ENCODE measurements at regions not wholly inside any gene's neighbourhood (a gene's known extent, or its start where the extent isn't known, plus 50 kb on each side); places are given as distances from the start of the nearest gene placed in this dataset.
A peak's percentile ranks its signal among the peaks of the same experiment; 100 is the strongest.

DNA sequence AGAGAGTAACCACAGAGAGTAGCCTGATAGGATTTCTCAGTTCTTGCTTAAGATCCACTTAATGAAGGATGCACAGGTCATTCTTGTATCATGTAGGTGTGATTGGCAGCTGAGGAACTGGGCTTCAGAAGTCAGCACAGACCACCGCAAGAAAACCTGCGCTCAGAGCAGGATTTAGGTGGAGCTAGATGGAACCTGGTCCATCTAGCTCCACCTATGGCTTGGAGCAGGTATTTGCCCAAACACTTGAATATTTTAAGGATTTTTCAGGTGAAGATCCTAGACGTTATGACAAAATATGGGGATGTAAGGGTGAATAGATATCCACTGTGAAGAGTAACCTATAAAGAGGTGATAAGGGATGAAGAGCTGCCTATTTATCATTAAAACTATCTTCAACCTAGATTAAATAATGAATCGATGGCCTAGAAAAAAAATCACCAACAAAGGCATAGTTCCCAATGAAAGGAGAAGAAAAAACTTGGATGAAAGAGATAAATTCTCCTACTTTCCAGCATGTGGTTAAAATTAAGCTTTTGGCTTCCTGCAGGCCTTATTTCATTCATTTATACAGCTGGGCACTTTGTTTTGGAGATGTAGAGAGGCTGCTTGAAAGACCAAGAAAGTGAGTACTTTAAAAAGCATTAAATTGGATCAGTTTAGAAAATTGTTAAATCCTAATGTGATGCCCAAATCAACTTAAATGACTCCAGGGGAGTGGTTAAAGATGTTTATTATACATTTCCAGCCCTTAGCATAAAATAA, 778.4 kb upstream of the GJE1 start:
- DNase-seq = no peak

GRCh38 chr6:141351721-141352120, 781.0 kb upstream of the GJE1 start:
- no peak for DNase-seq

DNA sequence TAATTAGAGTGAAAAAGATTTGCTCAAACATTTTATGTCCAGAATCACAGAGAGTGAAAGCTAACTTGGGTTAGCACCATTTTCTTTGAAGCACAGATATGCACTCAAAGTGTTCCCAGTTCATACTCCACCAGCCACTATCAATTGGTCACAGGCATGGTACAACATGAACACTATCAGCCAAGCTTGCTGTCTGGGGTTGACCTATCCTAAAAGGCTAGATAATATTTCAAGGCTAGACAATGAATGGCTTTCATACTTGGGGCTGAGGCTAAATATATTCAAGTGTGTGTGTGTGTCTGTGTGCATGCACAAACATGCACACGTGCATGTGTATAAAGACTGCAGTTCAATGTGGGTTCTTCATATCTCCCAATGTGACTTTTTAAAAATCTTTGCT, 783.0 kb upstream of the GJE1 start:
- no peak for DNase-seq

DNA sequence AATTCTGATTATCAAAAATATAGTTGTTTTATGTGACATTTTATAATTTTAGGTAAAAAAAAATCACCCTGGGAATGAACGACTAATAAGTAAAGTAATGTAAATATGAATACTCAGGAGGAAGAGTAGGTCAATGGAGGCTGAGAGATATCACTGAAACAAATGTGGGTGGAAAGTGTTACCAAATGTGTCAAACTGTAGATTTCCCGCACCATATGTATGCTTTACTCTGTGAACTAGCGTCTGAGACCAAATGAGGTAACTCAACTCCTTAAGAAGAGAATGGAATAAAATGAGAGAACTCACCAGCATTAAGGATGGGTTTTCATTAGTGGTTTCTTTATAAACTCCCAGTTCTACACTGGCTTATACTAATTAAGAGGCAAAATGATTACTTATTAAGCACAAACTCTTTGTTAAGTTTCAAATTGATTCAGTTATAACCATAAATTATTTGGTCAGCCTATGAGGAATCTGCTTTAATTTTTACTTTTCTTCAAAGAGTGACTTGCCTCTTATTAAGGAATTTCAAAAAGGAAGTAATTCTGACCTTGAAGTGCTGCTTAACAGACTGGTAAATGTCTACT, 784.7 kb upstream of the GJE1 start:
- no peak for DNase-seq

GRCh38 chr6:141347086-141347485, 785.6 kb upstream of the GJE1 start:
- DNase-seq = no peak

DNA sequence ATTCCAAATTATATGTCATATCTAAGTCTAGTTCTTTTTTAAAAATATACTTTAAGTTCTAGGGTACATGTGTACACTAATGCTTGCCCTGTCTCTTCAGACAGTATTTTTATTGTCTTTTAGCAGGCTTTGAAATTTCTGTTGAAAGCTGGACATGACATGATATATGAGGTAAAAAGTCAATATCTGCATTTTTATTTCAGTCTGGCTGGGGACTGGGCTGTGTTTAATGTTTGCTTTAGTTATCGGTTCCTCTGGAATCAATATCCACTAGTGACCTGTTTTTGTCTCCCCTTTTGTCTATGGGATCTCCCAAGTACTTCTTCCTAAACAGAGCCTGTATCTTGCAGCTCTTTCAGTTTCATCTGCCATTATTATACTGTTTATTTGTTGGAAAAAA, 786.2 kb upstream of the GJE1 start:
- DNase-seq = no peak

DNA sequence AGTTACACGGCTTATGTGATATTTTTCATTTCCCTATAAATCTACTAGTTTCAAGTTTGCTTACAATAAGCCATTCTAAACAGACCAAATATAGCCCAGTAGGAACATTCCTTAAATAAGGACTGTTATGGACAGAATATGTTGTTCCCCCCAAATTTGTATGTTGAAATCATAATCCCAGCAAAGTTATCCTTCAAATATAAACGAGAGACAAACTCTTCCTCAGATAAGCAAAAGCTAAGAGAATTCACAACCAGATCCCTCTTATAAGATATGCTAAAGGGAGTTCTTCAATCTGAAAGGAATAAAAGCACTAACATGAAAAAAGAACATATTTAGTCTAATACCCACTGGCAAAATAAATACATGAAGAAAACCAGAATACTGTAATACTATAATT, 795.5 kb upstream of the GJE1 start:
- no peak for DNase-seq

GRCh38 chr6:141335477-141336273, 797.0 kb upstream of the GJE1 start:
- DNase-seq = no peak

DNA sequence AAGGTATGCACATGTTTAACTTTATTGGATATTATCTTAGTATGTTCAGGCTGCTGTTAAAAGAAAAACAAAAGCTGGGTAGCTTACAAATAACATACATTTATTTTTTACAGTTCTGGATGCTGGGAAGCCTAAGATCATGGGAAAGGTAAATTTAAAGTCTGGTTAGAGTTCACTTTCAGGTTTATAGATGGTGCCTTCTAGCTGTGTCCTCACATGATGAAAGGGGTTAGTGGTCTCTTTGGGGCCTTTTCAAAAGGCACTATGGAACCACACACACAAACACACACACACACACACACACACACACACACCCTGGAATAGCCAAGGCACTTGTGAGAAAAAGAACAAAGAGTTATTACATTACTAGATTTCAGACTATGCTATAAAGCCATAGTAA, 805.8 kb upstream of the GJE1 start:
- no peak for DNase-seq

GRCh38 chr6:141326426-141326825, 806.3 kb upstream of the GJE1 start:
- no peak for DNase-seq

DNA sequence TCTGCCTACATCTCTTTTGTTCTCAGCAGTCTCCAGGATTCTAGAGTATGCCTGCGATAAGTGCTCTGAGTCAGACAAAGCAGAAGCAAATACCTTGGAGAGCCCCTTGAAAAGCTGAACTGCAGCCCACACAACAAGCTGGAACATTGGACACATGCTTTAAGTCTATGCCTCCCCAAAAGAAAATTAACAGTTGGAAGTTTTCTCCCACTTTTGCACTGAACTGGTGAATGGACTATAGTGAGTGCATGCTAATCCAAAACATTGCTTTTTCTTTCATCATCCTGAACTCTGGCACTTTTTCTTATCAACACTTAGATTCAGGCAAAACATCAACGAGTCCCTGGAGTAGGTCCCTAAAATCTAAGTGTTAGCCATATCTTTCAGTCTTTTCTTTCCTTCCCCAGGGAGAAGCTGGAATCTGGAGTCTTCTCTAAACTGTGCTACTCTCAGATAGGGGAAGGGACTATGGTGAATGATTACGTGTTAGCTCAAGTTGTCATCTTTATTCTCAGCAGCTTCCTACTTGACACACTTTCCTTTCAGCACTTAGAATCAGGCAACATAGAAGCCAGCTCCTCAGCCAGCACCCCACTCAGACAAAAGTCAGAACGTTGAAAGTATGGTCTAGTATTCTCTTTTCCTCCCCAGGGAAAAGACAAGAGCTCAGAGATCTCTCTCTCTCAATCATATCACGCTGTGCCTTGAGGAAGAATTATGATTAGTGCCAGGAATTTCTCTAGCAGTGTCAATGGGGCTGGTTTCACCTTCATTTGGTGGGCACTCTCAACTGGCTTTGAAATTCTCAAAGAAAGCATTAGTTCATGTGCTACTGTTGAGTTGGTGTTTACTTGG, 811.0 kb upstream of the GJE1 start:
- no peak for DNase-seq

GRCh38 chr6:141316236-141316635, 816.5 kb upstream of the GJE1 start:
- DNase-seq = no peak

GRCh38 chr6:141313986-141314385, 818.7 kb upstream of the GJE1 start:
- no peak for DNase-seq

GRCh38 chr6:141309295-141309694, 823.4 kb upstream of the GJE1 start:
- peak; percentile 20 for DNase-seq

- DNase-seq = no peak
Observed at GRCh38 chr6:141307309-141307998, 825.3 kb upstream of the GJE1 start.

DNA sequence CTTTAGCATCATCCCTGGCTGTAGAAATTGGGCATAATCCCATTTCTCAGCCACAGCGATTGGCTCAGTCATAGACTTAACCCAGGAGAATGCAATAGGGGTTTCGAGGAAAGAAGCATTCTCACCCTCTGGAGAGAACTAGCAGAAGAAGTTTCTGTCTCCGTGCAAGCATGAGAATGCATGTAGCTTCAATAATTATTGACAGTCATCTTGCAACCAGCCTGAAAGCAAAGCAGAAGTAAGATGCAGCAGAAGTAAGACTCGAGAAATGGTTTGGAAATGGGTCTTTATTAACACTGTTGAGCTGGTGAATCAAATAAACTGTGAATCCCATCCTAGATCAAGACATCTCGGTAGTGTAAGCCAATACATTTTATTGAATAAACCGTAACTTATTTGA, 828.8 kb upstream of the GJE1 start:
- DNase-seq = no peak

GRCh38 chr6:141301779-141302178, 830.9 kb upstream of the GJE1 start:
- no peak for DNase-seq

DNA sequence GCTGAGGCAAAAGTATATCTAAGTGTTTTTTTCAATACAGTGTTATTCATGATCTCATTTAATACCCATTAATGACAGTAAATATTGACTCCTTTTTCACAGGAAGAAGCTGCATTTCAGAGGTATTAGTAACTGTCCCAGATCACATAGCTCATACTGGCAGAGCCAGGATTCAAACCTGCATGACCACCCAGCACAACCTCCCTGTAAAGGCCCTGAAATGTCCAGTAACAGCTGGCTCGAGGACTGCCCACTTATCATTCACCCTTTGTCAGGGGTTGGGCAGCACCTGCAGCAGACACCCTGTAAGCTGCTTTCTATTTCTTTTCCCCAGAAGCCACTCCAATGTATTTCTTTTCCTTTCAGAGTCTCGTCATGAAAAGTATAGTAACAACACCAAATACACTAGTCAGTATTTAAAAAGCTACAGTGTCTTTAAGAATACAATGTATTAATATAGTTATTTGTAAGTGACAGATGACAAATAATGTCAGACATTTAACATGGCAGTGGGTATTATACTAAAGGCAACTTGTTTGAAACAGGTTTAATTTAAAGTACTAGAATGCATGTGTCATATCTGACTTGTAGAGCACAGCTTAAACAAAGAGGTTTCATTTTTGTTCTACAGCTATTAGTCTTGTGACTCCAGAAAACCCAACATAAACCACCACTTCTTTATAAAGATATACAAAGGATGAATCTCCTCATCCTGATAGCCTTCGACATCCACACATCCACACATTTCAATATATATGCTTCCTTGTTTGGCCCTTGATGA, 841.6 kb upstream of the GJE1 start:
- no peak for DNase-seq

DNA sequence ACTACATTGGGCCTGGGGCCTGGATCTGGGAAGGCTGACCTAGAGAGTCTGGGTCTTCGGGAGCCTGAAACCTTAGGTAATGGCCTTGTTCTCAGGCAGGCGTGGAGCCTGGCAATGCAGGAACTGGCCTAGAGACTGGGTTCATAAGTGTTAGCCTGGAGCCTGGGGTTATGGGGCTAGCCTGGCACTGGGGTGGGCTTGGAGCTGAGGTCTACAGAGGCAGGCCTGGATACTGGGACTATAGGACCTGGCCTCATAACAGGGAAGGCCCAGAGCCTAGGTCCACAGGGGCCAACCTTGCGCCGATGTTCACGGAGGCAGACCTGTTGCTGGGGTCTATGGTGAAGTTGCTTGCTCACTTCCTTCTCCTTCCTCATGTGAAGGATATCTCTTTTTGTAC, 843.8 kb upstream of the GJE1 start:
- DNase-seq = no peak

DNA sequence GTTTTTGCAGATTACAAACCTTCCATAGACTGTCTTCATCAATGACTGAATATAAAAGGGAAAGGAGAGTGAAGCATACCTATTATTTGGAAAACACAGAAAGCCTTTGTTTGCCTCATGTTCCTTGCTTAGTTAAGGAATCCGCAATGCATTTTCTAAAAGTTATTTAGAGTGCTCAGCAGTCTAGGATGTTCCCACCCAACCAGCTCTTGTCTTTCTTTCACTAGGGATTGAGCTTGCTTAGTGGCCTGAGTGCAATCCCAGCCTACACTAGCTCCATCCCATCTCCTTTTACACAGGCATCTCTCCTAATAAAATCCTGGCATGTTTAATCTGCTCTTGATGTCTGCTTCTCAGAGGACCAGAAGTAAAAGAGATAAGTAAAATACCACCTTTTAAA, 850.5 kb upstream of the GJE1 start:
- no peak for DNase-seq

DNA sequence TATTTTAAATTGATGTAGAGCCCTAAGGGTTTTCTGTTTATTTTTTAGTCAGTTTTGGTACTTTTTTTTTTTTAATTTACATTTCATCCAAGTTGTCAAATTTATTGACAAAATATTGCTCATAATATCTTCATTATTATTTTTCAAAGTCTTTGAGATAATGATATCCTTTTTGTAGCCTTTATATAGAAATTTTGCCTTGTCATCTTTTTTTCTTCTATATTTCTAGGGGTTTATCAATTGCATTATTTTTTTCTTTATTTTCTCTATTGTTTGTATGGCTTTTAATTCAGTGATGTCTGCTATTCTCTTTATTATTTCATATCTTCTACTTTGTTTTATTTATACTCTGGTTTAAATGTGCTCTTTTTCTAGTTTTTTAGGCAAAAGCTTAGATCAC, 863.0 kb upstream of the GJE1 start:
- DNase-seq = no peak

GRCh38 chr6:141267420-141267819, 865.3 kb upstream of the GJE1 start:
- no peak for DNase-seq

Measured in NCI-H1105 treated with DMSO at 0.1 percent for 48 hours (cell line).